ENCODE measurements at regions not wholly inside any gene's neighbourhood (a gene's known extent, or its start where the extent isn't known, plus 50 kb on each side); places are given as distances from the start of the nearest gene placed in this dataset.

GRCh38 chr6:128803911-128804310 is 79.0 kb upstream of the LAMA2 start:
- TF ChIP-seq POLR2A (IDR thresholded peaks at IDR 0.05; ENCODE audit: low read depth, low read length) (no peak), POLR2AphosphoS5 (IDR thresholded peaks at IDR 0.05; ENCODE audit: low read depth, low read length) (no peak), TAF1 (IDR thresholded peaks at IDR 0.05; ENCODE audit: borderline replicate concordance, low read depth, low read length) (no peak)
